K562 (cell line): ENCODE measurements at regions not wholly inside any gene's neighbourhood (a gene's known extent, or its start where the extent isn't known, plus 50 kb on each side); places are given as distances from the start of the nearest gene placed in this dataset.

ENCODE experiments used
- FOXA1 ChIP-seq: fragments of 450-650 bp; IDR thresholded peaks from 2 replicates; pipeline ENCODE4 v1.6.1; 2016; ENCODE audit warnings: mild to moderate bottlenecking, borderline replicate concordance
- HNRNPL ChIP-seq: fragments of 200-400 bp; formaldehyde crosslinking; IDR thresholded peaks from 2 replicates; pipeline ENCODE4 v1.6.1; 2017; ENCODE audit warnings: low read depth, mild to moderate bottlenecking, low read length
- HNRNPUL1 ChIP-seq: fragments of 200-400 bp; formaldehyde crosslinking; IDR thresholded peaks from 2 replicates; pipeline ENCODE4 v1.6.1; 2017; ENCODE audit warnings: low read length
- MYC ChIP-seq, 2 experiments: fragments of 250-450 bp in 1 of 2; sonication (Bioruptor Pico) in 1 of 2; IDR thresholded peaks; 2 replicates each; pipeline versions ENCODE4 v1.5.1 to v1.6.1; 2012 to 2021; ENCODE audit warnings: low read depth in 2 of 2, borderline replicate concordance in 1 of 2, improper control_type of control experiment in 1 of 2, low read length in 1 of 2, mild to moderate bottlenecking in 1 of 2, moderate library complexity in 1 of 2
- ZNF124 ChIP-seq: sonication (generic); formaldehyde crosslinking; IDR thresholded peaks from 2 replicates; pipeline ENCODE4 v1.8.1; 2022; ENCODE audit warnings: missing genetic modification reagents
- ZNF224 ChIP-seq: sonication (generic); formaldehyde crosslinking; IDR thresholded peaks from 2 replicates; pipeline ENCODE4 v1.8.0; 2022; ENCODE audit warnings: mild to moderate bottlenecking, missing genetic modification reagents
- TF ChIP-seq, protein P1 (sequence below): sonication (generic); formaldehyde crosslinking; IDR thresholded peaks from 2 replicates; pipeline ENCODE4 v1.8.0; 2023; ENCODE audit warnings: mild to moderate bottlenecking, missing genetic modification reagents
- TF ChIP-seq, protein P2 (sequence below): fragments of 250-450 bp; sonication (Bioruptor Pico); IDR thresholded peaks from 2 replicates; pipeline ENCODE4 v1.9.0; 2021; ENCODE audit warnings: mild to moderate bottlenecking
- TF ChIP-seq, protein P3 (sequence below): fragments of 450-650 bp; IDR thresholded peaks from 2 replicates; pipeline ENCODE4 v1.6.1; 2018; ENCODE audit warnings: mild to moderate bottlenecking, low read depth; ENCODE audit not compliant: partially characterized antibody
- TF ChIP-seq, protein P4 (sequence below): fragments of 450-650 bp; conservative IDR thresholded peaks from 2 replicates; pipeline ENCODE4 v1.6.1; 2016; ENCODE audit warnings: missing genetic modification characterization, low read depth, mild to moderate bottlenecking, control low read depth, missing compliant biosample characterization
- TF ChIP-seq, protein P5 (sequence below): sonication (generic); formaldehyde crosslinking; IDR thresholded peaks from 2 replicates; pipeline ENCODE4 v1.8.0; 2022; ENCODE audit warnings: mild to moderate bottlenecking, missing genetic modification reagents
- TF ChIP-seq, protein P6 (sequence below): fragments of 250-450 bp; sonication (Bioruptor Pico); IDR thresholded peaks from 2 replicates; pipeline ENCODE4 v1.5.0; 2021; ENCODE audit warnings: mild to moderate bottlenecking, moderate library complexity

DNA sequence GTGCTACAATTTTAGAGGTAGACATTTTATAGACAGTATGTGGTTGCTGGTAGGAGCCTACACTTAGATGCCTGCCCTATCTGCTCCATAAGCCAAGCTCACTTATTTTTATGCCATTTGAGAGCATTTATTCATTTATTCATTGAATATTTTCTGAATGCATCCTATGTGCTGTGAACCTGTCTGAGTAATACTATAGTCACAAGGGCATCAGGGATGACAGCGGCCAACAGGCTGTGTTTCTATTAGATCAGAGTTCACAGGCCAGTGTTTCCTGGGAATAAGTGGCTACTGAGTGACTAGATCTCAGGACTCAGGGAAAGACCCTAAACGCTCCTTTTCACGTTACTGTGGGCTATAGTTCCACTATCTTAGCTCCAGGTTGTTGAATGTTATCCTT lies 235.2 kb upstream of the MSX2 start (continued):
- TF ChIP-seq, protein P1, sequence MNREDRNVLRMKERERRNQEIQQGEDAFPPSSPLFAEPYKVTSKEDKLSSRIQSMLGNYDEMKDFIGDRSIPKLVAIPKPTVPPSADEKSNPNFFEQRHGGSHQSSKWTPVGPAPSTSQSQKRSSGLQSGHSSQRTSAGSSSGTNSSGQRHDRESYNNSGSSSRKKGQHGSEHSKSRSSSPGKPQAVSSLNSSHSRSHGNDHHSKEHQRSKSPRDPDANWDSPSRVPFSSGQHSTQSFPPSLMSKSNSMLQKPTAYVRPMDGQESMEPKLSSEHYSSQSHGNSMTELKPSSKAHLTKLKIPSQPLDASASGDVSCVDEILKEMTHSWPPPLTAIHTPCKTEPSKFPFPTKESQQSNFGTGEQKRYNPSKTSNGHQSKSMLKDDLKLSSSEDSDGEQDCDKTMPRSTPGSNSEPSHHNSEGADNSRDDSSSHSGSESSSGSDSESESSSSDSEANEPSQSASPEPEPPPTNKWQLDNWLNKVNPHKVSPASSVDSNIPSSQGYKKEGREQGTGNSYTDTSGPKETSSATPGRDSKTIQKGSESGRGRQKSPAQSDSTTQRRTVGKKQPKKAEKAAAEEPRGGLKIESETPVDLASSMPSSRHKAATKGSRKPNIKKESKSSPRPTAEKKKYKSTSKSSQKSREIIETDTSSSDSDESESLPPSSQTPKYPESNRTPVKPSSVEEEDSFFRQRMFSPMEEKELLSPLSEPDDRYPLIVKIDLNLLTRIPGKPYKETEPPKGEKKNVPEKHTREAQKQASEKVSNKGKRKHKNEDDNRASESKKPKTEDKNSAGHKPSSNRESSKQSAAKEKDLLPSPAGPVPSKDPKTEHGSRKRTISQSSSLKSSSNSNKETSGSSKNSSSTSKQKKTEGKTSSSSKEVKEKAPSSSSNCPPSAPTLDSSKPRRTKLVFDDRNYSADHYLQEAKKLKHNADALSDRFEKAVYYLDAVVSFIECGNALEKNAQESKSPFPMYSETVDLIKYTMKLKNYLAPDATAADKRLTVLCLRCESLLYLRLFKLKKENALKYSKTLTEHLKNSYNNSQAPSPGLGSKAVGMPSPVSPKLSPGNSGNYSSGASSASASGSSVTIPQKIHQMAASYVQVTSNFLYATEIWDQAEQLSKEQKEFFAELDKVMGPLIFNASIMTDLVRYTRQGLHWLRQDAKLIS (CRISPR knock-in tag): no peak
- TF ChIP-seq, protein P2, sequence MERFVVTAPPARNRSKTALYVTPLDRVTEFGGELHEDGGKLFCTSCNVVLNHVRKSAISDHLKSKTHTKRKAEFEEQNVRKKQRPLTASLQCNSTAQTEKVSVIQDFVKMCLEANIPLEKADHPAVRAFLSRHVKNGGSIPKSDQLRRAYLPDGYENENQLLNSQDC (CRISPR knock-in tag): no peak
- no peak for TF ChIP-seq HNRNPUL1
- TF ChIP-seq, protein P3, sequence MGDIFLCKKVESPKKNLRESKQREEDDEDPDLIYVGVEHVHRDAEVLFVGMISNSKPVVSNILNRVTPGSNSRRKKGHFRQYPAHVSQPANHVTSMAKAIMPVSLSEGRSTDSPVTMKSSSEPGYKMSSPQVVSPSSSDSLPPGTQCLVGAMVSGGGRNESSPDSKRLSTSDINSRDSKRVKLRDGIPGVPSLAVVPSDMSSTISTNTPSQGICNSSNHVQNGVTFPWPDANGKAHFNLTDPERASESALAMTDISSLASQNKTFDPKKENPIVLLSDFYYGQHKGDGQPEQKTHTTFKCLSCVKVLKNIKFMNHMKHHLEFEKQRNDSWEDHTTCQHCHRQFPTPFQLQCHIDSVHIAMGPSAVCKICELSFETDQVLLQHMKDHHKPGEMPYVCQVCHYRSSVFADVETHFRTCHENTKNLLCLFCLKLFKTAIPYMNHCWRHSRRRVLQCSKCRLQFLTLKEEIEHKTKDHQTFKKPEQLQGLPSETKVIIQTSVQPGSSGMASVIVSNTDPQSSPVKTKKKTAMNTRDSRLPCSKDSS: no peak
- TF ChIP-seq FOXA1: no peak
- TF ChIP-seq MYC (IDR thresholded peaks at IDR 0.05; ENCODE audit: low read depth, low read length): no peak
- no peak for TF ChIP-seq MYC (CRISPR knock-in tag; IDR thresholded peaks at IDR 0.05; ENCODE audit: borderline replicate concordance, low read depth)
- TF ChIP-seq, protein P4, sequence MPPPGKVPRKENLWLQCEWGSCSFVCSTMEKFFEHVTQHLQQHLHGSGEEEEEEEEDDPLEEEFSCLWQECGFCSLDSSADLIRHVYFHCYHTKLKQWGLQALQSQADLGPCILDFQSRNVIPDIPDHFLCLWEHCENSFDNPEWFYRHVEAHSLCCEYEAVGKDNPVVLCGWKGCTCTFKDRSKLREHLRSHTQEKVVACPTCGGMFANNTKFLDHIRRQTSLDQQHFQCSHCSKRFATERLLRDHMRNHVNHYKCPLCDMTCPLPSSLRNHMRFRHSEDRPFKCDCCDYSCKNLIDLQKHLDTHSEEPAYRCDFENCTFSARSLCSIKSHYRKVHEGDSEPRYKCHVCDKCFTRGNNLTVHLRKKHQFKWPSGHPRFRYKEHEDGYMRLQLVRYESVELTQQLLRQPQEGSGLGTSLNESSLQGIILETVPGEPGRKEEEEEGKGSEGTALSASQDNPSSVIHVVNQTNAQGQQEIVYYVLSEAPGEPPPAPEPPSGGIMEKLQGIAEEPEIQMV: no peak
- TF ChIP-seq ZNF124 (CRISPR knock-in tag): no peak
- no peak for TF ChIP-seq HNRNPL
- TF ChIP-seq, protein P5, sequence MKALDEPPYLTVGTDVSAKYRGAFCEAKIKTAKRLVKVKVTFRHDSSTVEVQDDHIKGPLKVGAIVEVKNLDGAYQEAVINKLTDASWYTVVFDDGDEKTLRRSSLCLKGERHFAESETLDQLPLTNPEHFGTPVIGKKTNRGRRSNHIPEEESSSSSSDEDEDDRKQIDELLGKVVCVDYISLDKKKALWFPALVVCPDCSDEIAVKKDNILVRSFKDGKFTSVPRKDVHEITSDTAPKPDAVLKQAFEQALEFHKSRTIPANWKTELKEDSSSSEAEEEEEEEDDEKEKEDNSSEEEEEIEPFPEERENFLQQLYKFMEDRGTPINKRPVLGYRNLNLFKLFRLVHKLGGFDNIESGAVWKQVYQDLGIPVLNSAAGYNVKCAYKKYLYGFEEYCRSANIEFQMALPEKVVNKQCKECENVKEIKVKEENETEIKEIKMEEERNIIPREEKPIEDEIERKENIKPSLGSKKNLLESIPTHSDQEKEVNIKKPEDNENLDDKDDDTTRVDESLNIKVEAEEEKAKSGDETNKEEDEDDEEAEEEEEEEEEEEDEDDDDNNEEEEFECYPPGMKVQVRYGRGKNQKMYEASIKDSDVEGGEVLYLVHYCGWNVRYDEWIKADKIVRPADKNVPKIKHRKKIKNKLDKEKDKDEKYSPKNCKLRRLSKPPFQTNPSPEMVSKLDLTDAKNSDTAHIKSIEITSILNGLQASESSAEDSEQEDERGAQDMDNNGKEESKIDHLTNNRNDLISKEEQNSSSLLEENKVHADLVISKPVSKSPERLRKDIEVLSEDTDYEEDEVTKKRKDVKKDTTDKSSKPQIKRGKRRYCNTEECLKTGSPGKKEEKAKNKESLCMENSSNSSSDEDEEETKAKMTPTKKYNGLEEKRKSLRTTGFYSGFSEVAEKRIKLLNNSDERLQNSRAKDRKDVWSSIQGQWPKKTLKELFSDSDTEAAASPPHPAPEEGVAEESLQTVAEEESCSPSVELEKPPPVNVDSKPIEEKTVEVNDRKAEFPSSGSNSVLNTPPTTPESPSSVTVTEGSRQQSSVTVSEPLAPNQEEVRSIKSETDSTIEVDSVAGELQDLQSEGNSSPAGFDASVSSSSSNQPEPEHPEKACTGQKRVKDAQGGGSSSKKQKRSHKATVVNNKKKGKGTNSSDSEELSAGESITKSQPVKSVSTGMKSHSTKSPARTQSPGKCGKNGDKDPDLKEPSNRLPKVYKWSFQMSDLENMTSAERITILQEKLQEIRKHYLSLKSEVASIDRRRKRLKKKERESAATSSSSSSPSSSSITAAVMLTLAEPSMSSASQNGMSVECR (CRISPR knock-in tag): no peak
- no peak for TF ChIP-seq ZNF224 (CRISPR knock-in tag)
- TF ChIP-seq, protein P6, sequence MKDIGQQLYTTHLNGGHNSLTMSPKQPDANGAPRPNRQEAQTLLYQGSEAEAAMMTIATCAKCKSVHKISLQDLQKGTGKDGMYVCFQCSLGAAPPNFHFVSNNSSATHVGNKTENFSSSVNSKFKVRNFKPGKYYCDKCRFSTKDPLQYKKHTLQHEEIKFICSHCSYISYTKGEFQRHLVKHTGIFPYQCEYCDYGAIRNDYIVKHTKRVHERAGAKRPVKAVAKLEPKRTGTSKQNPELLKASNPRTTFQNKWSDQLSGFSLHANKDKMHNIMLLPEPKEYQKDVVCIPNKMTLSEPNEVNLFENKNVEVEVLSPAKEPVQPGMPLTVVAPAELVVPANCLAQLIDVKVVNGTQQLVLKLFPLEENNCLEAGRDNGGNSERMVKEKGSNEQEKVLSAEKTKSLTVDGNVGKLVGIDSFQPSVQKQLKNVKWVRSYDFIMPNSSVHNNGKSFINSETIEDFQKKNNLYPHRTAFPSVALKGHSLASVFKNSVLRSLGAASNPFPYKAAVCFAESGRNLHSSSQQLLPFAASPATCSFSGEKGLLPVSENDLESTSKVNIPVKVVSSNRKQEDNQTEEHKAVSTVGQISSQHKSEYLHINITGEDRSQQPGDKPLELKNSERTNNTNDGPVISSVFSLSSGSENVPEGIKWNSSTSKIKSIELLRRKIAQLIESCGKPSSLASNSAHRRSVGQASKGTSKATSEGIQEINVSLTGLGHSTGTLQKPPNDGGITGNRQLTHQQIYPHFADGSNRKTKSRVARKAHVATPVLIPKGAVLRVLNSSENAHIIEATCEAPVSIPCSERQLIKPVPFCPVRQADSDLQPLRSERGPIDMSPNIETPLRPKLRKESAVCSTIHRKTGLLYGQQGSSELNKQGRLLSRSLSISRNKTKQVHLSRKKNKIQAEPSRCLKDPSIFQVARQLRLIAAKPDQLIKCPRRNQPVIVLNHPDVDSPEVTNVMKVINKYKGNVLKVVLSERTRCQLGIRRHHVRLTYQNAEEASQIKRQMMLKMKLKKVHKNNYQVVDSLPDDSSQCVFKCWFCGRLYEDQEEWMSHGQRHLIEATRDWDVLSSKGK (CRISPR knock-in tag): no peak
